CD14-positive monocyte (primary cell): ENCODE measurements at regions not wholly inside any gene's neighbourhood (a gene's known extent, or its start where the extent isn't known, plus 50 kb on each side); places are given as distances from the start of the nearest gene placed in this dataset.

Experiments used
- DNase-seq, 3 donors: peaks; one replicate each; pipeline ENCODE4 v3.0.0-alpha.2; 2011 to 2022
- H2AFZ ChIP-seq: 2 replicates; pipeline ENCODE4 v1.6.0; 2012; ENCODE audit warnings: mild to moderate bottlenecking, low read depth, low read length, inconsistent platforms; ENCODE audit not compliant: insufficient read depth, poor library complexity, severe bottlenecking
- H3K27ac ChIP-seq, 2 donors: 1 replicate in 1 of 2; 2 replicates in 1 of 2; pipeline ENCODE4 v1.5.1; 2012 to 2013; ENCODE audit warnings: low read length in 2 of 2, control low read depth in 1 of 2, inconsistent platforms in 1 of 2, low read depth in 1 of 2, mild to moderate bottlenecking in 1 of 2
- H3K27me3 ChIP-seq, 2 donors: one replicate each; pipeline versions ENCODE4 v1.6.0 to v1.6.1; 2011 to 2013; ENCODE audit warnings: low read length in 2 of 2; ENCODE audit not compliant: control insufficient read depth in 2 of 2, insufficient read depth in 2 of 2
- H3K36me3 ChIP-seq, 2 donors: replicated peaks in 1 of 2; 1 replicate in 1 of 2; 2 replicates in 1 of 2; pipeline versions ENCODE4 v1.5.1 to v1.6.1; 2012 to 2013; ENCODE audit warnings: low read length in 2 of 2, control low read depth in 1 of 2, inconsistent platforms in 1 of 2, mild to moderate bottlenecking in 1 of 2; ENCODE audit not compliant: insufficient read depth in 2 of 2, control insufficient read depth in 1 of 2
- H3K4me1 ChIP-seq, 2 donors: 1 replicate in 1 of 2; 2 replicates in 1 of 2; pipeline versions ENCODE4 v1.5.1 to v1.6.1; 2012 to 2013; ENCODE audit warnings: low read length in 2 of 2, control low read depth in 1 of 2, inconsistent platforms in 1 of 2, mild to moderate bottlenecking in 1 of 2, moderate library complexity in 1 of 2; ENCODE audit not compliant: insufficient read depth in 2 of 2, control insufficient read depth in 1 of 2
- H3K4me2 ChIP-seq: replicated peaks from 2 replicates; pipeline ENCODE3; 2012; ENCODE audit warnings: low read length, moderate library complexity, mild to moderate bottlenecking; ENCODE audit not compliant: poor library complexity, severe bottlenecking; ENCODE audit errors: extremely low read depth
- H3K4me3 ChIP-seq, 3 experiments: fragments of 200-600 bp in 1 of 3; sonication (generic) in 1 of 3; replicated peaks in 1 of 3; 1 replicate in 2 of 3; 2 replicates in 1 of 3; pipeline ENCODE4 v1.5.1; 2011 to 2013; ENCODE audit warnings: low read length in 3 of 3, mild to moderate bottlenecking in 3 of 3, control low read depth in 2 of 3, low read depth in 2 of 3, inconsistent platforms in 1 of 3, moderate library complexity in 1 of 3
- H3K79me2 ChIP-seq: 2 replicates; pipeline ENCODE4 v1.6.0; 2012; ENCODE audit warnings: mild to moderate bottlenecking, control low read depth, inconsistent platforms, low read length, moderate library complexity; ENCODE audit not compliant: insufficient read depth
- H3K9ac ChIP-seq: 2 replicates; pipeline ENCODE4 v1.6.0; 2017; ENCODE audit warnings: low read length, mild to moderate bottlenecking; ENCODE audit not compliant: insufficient read depth, poor library complexity, severe bottlenecking
- H3K9me3 ChIP-seq, 2 donors: replicated peaks in 1 of 2; 1 replicate in 1 of 2; 2 replicates in 1 of 2; pipeline versions ENCODE4 v1.5.1 to v1.6.1; 2012 to 2013; ENCODE audit warnings: low read length in 2 of 2, control low read depth in 1 of 2; ENCODE audit not compliant: control insufficient read depth in 1 of 2, insufficient read depth in 1 of 2
- H4K20me1 ChIP-seq: 2 replicates; pipeline ENCODE4 v1.6.0; 2012; ENCODE audit warnings: mild to moderate bottlenecking, low read length, control low read depth, moderate library complexity; ENCODE audit not compliant: insufficient read depth
- H3K27ac Mint-ChIP-seq, 7 donors: one replicate each; pipeline ENCODE4 v1.8.0; 2020; ENCODE audit warnings: mild to moderate bottlenecking in 7 of 7, mixed read lengths in 7 of 7, moderate library complexity in 6 of 7, inconsistent platforms in 2 of 7
- H3K27me3 Mint-ChIP-seq, 3 donors: one replicate each; pipeline ENCODE4 v1.8.0; 2021 to 2022; ENCODE audit warnings: low read depth in 3 of 3, mild to moderate bottlenecking in 3 of 3, mixed read lengths in 3 of 3, moderate library complexity in 3 of 3, inconsistent platforms in 1 of 3
- H3K36me3 Mint-ChIP-seq, 2 donors: one replicate each; pipeline ENCODE4 v1.8.0; 2020; ENCODE audit warnings: mixed read lengths in 2 of 2, inconsistent platforms in 1 of 2, mild to moderate bottlenecking in 1 of 2
- H3K4me1 Mint-ChIP-seq: one replicate; pipeline ENCODE4 v1.8.0; 2020; ENCODE audit warnings: mild to moderate bottlenecking, mixed read lengths
- H3K4me3 Mint-ChIP-seq, 2 donors: one replicate each; pipeline ENCODE4 v1.8.0; 2020; ENCODE audit warnings: mild to moderate bottlenecking in 2 of 2, mixed read lengths in 2 of 2, moderate library complexity in 1 of 2
- H3K9me3 Mint-ChIP-seq, 7 donors: one replicate each; pipeline ENCODE4 v1.8.0; 2020 to 2022; ENCODE audit warnings: mixed read lengths in 7 of 7, mild to moderate bottlenecking in 6 of 7, moderate library complexity in 6 of 7, inconsistent platforms in 2 of 7
- WGBS: methylation state at CpG from one replicate; pipeline ENCODE4 v1.1.5; 2013; ENCODE audit warnings: missing lambda C conversion rate; ENCODE audit not compliant: insufficient coverage; 5-methylcytosine and 5-hydroxymethylcytosine counted together
- intact Hi-C, 2 donors: fragments of 100-400 bp; cut with micrococcal nuclease; formaldehyde crosslinking; loops; one replicate each; pipeline versions ENCODE4 v1.15.0 to v1.15.1; 2023
- TF ChIP-seq, protein P1 (sequence below): fragments of 200-600 bp; IDR thresholded peaks from one replicate; pipeline ENCODE4 v1.8.0; 2022; ENCODE audit warnings: antibody characterized with exemption, mild to moderate bottlenecking

DNA sequence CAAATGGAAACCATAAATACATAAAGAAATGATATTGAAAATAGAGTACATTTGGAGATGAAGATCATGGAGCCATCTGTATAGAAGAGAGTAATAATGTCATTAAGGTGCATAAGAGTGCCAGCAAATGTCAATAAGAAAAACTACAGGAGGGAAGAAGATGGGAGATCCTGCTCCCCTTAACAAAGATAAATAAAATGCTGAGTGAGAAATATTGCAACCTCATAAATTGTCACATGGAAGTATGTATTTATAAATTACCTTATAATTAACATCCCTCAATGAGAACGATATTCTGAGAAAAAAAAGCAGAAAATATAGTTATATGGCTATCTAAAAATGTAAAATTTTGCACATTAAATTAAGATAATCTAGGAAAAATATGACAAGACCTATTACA is 155.2 kb upstream of the PRSS1 start:
- Mint-ChIP-seq H3K36me3 (no peaks in the 10 kb centered on the region), H3K4me1 (peaks cover 12% of the 10 kb centered on the region), H3K27me3 (peaks cover 0 to 2% (median 2%) of the 10 kb centered on the region in 3 donors), H3K27ac (no peak overlapping the region), H3K9me3 (peaks cover 0 to 2% (median 0%) of the 10 kb centered on the region in 7 donors), H3K4me3 (no peak overlapping the region)
- Histone ChIP-seq H3K27me3 (no peaks in the 10 kb centered on the region), H4K20me1 (no peaks in the 10 kb centered on the region), H3K9me3 (no peaks in the 10 kb centered on the region), H3K4me1 (no peaks in the 10 kb centered on the region), H2AFZ (no peak overlapping the region), H3K36me3 (no peaks in the 10 kb centered on the region), H3K4me3 (no peak overlapping the region), H3K4me2 (no peak overlapping the region), H3K27ac (no peak overlapping the region), H3K9ac (no peak overlapping the region), H3K79me2 (no peaks in the 10 kb centered on the region)
- intact Hi-C loops, result no loop called here
- no CpG with 5 or more reads among the region's 1 CpG for WGBS
- no peak for DNase-seq
- TF ChIP-seq, protein P1, sequence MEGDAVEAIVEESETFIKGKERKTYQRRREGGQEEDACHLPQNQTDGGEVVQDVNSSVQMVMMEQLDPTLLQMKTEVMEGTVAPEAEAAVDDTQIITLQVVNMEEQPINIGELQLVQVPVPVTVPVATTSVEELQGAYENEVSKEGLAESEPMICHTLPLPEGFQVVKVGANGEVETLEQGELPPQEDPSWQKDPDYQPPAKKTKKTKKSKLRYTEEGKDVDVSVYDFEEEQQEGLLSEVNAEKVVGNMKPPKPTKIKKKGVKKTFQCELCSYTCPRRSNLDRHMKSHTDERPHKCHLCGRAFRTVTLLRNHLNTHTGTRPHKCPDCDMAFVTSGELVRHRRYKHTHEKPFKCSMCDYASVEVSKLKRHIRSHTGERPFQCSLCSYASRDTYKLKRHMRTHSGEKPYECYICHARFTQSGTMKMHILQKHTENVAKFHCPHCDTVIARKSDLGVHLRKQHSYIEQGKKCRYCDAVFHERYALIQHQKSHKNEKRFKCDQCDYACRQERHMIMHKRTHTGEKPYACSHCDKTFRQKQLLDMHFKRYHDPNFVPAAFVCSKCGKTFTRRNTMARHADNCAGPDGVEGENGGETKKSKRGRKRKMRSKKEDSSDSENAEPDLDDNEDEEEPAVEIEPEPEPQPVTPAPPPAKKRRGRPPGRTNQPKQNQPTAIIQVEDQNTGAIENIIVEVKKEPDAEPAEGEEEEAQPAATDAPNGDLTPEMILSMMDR, result no peak

DNA sequence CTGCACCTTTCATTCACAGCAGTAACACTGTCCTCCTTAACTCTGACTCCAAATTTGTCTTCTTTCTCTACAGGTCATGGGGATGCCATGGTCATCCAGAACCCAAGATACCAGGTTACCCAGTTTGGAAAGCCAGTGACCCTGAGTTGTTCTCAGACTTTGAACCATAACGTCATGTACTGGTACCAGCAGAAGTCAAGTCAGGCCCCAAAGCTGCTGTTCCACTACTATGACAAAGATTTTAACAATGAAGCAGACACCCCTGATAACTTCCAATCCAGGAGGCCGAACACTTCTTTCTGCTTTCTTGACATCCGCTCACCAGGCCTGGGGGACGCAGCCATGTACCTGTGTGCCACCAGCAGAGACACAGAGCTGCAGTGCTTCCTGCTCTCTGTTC is 156.2 kb upstream of the PRSS1 start:
- peaks cover 0 to 2% (median 2%) of the 10 kb centered on the region in 3 donors for H3K27me3 Mint-ChIP-seq
- Histone ChIP-seq H3K9ac (no peak overlapping the region), H3K4me1 (no peaks in the 10 kb centered on the region), H2AFZ (no peak overlapping the region), H3K9me3 (no peaks in the 10 kb centered on the region), H4K20me1 (no peaks in the 10 kb centered on the region), H3K79me2 (no peaks in the 10 kb centered on the region), H3K36me3 (no peaks in the 10 kb centered on the region), H3K27ac (no peak overlapping the region), H3K4me2 (no peak overlapping the region), H3K4me3 (no peak overlapping the region), H3K27me3 (no peaks in the 10 kb centered on the region)
- 93% methylated on average over 1 of the region's 4 CpGs for WGBS
- peaks cover 8% of the 10 kb centered on the region for H3K4me1 Mint-ChIP-seq
- peaks cover 0 to 2% (median 0%) of the 10 kb centered on the region in 7 donors for H3K9me3 Mint-ChIP-seq
- no peak overlapping the region for H3K4me3 Mint-ChIP-seq
- DNase-seq, result no peak
- H3K36me3 Mint-ChIP-seq, result no peaks in the 10 kb centered on the region
- intact Hi-C loops, result no loop called here
- no peak overlapping the region for H3K27ac Mint-ChIP-seq
- TF ChIP-seq, protein P1, result no peak
